OCI-LY7 (cell line): ENCODE measurements at regions not wholly inside any gene's neighbourhood (a gene's known extent, or its start where the extent isn't known, plus 50 kb on each side); places are given as distances from the start of the nearest gene placed in this dataset.

Experiments
- BruUV-seq: library from RNA; stranded (reverse); fragments of 400-500 nt; replicated peaks from 2 replicates; lab custom pipeline; 2021; lab: Mats Ljungman, UMichigan
- CTCF ChIA-PET: fragments of 300-600 bp; sonication (Branson Sonifier 250); formaldehyde crosslinking; loops from one replicate; lab custom pipeline; 2022; ENCODE audit warnings: antibody characterized with exemption; ENCODE audit not compliant: unreplicated experiment; lab: Charles Lee
- POLR2A ChIA-PET: fragments of 300-600 bp; sonication (Branson Sonifier 250); formaldehyde crosslinking; loops from one replicate; lab custom pipeline; 2022; ENCODE audit warnings: antibody characterized with exemption; lab: Charles Lee
- DNase-seq: peaks from one replicate; pipeline ENCODE4 v3.0.0-alpha.2; 2015; ENCODE audit warnings: low spot score
- H2AFZ ChIP-seq: fragments of 200-600 bp; sonication (generic), shearing (Covaris generic); 2 replicates; pipeline ENCODE4 v1.6.1; 2014; ENCODE audit warnings: mild to moderate bottlenecking, antibody characterized with exemption, low read length, moderate library complexity
- H3K27ac ChIP-seq: fragments of 200-600 bp; sonication (generic); 2 replicates; pipeline ENCODE4 v1.5.1; 2014; ENCODE audit warnings: mixed run types, low read depth, mild to moderate bottlenecking, moderate library complexity, low read length, inconsistent platforms; ENCODE audit not compliant: poor library complexity, severe bottlenecking
- H3K36me3 ChIP-seq: fragments of 200-600 bp; sonication (generic); 2 replicates; pipeline ENCODE4 v1.6.1; 2014; ENCODE audit warnings: mild to moderate bottlenecking, antibody characterized with exemption, low read length, moderate library complexity, mixed read lengths; ENCODE audit not compliant: insufficient read depth
- H3K4me1 ChIP-seq: fragments of 200-600 bp; sonication (generic); 2 replicates; pipeline ENCODE4 v1.5.1; 2014; ENCODE audit warnings: mild to moderate bottlenecking, low read length; ENCODE audit not compliant: insufficient read depth, poor library complexity, severe bottlenecking
- H3K4me2 ChIP-seq: fragments of 200-600 bp; sonication (generic); 2 replicates; pipeline ENCODE4 v1.6.1; 2014; ENCODE audit warnings: mild to moderate bottlenecking, low read length
- H3K4me3 ChIP-seq: fragments of 200-600 bp; sonication (generic); 2 replicates; pipeline ENCODE4 v1.5.1; 2014; ENCODE audit warnings: mild to moderate bottlenecking, low read depth, low read length; ENCODE audit not compliant: poor library complexity, severe bottlenecking
- H3K79me2 ChIP-seq: fragments of 200-600 bp; sonication (generic); 2 replicates; pipeline ENCODE4 v1.6.1; 2016; ENCODE audit warnings: low read depth, mild to moderate bottlenecking, low read length, moderate library complexity, mixed read lengths; ENCODE audit not compliant: insufficient read depth
- H3K9me2 ChIP-seq: fragments of 200-600 bp; sonication (generic); 2 replicates; pipeline ENCODE4 v1.6.1; 2016; ENCODE audit warnings: mild to moderate bottlenecking, low read length, mixed read lengths; ENCODE audit not compliant: insufficient read depth
- H3K9me3 ChIP-seq: fragments of 200-600 bp; sonication (generic); 2 replicates; pipeline ENCODE4 v1.6.1; 2014; ENCODE audit warnings: mild to moderate bottlenecking, mixed run types, low read length, mixed read lengths
- H4K20me1 ChIP-seq: fragments of 200-600 bp; sonication (generic); 2 replicates; pipeline ENCODE4 v1.6.1; 2014; ENCODE audit warnings: mild to moderate bottlenecking, antibody characterized with exemption, low read length, moderate library complexity, mixed read lengths; ENCODE audit not compliant: insufficient read depth
- EZH2phosphoT487 ChIP-seq: fragments of 200-600 bp; sonication (generic); IDR thresholded peaks from 2 replicates; pipeline ENCODE4 v1.6.1; 2018; ENCODE audit warnings: low read depth, borderline replicate concordance, mild to moderate bottlenecking, mixed run types, antibody characterized with exemption, low read length, moderate library complexity, mixed read lengths
- intact Hi-C: fragments of 100-400 bp; cut with micrococcal nuclease; formaldehyde crosslinking; loops from one replicate; pipeline ENCODE4 v1.10.0; 2022; ENCODE audit not compliant: unreplicated experiment
- TF ChIP-seq, protein P1 (sequence below): fragments of 200-600 bp; sonication (generic); conservative IDR thresholded peaks from 2 replicates; pipeline ENCODE4 v1.5.1; 2014; ENCODE audit warnings: mild to moderate bottlenecking, antibody characterized with exemption, low read length, moderate library complexity, mixed read lengths

DNA sequence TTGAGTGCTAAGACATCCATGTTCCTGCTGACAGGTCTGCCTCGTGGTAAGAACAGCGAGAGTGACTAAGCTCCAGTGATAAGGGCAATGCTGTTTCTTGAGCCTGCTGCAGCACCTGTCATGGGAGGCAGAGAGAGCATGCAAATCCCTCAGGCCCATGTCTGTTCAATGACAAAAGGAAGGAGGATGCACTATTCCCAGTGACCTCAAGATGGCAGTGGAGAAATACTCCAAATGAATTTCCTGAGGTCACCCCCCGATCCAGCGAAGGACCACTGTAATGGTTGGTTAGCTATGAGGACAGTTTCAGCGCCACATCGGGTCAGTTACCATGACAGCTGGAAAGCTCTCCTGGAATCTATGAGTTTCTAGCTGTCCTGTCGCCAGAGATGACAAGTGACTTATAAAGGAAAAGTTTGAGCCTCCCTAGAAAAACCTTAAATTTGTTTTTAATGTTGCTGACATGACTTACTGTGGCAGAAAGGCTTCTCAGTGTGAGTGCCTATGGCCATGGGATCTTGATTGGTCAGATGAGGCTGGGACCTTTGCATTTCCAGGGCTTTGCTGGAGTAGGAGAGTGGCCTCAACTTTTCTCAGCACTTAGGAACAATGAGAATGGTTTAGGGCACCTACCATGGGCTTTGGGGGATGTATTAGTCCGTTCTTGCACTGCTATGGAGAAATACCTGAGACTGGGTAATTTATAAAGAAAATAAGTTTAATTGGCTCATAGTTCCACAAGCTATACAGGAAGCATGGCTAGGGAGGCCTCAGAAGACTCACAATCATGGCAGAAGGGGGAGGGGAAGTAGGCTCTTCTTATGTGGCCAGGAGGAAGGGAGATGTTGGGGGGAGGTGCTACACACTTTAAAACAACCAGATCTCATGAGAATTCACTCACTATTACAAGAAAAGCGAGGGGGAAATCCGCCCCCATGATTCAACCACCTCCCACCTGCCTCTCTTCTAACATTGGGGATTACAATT is 88.0 kb upstream of the TMEM260 start:
- TF ChIP-seq EZH2phosphoT487, result no peak
- TF ChIP-seq, protein P1, sequence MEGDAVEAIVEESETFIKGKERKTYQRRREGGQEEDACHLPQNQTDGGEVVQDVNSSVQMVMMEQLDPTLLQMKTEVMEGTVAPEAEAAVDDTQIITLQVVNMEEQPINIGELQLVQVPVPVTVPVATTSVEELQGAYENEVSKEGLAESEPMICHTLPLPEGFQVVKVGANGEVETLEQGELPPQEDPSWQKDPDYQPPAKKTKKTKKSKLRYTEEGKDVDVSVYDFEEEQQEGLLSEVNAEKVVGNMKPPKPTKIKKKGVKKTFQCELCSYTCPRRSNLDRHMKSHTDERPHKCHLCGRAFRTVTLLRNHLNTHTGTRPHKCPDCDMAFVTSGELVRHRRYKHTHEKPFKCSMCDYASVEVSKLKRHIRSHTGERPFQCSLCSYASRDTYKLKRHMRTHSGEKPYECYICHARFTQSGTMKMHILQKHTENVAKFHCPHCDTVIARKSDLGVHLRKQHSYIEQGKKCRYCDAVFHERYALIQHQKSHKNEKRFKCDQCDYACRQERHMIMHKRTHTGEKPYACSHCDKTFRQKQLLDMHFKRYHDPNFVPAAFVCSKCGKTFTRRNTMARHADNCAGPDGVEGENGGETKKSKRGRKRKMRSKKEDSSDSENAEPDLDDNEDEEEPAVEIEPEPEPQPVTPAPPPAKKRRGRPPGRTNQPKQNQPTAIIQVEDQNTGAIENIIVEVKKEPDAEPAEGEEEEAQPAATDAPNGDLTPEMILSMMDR, result peak; percentile 79
- Histone ChIP-seq H2AFZ (no peak overlapping the region), H3K9me3 (no peaks in the 10 kb centered on the region), H3K4me3 (no peak overlapping the region), H3K79me2 (no peaks in the 10 kb centered on the region), H3K9me2 (no peaks in the 10 kb centered on the region), H3K36me3 (no peaks in the 10 kb centered on the region), H3K4me2 (0 out of 2 replicates have a peak overlapping the region, but pooled peaks have one; percentile 10), H4K20me1 (no peaks in the 10 kb centered on the region), H3K27ac (no peak overlapping the region), H3K4me1 (no peaks in the 10 kb centered on the region)
- BruUV-seq, result no TSS peak
- intact Hi-C loops, result loop anchor here (1.0 kb wide), 1 partner anchor 826 kb away; no protein-coding TSS in a partner anchor
- ChIA-PET POLR2A (no interaction called here), CTCF (interaction anchor here (0.9 to 1.0 kb wide), 2 partner anchors 15 to 17 kb away, joined by 4 read pairs; no protein-coding TSS in a partner anchor)
- DNase-seq, result peak; percentile 62

GRCh38 chr14:56494167-56494566 is 85.4 kb upstream of the TMEM260 start:
- no peak overlapping the region for H2AFZ ChIP-seq
- no peaks in the 10 kb centered on the region for H3K79me2 ChIP-seq
- intact Hi-C loops, result no loop called here
- H3K9me2 ChIP-seq, result no peaks in the 10 kb centered on the region
- H3K9me3 ChIP-seq, result no peaks in the 10 kb centered on the region
- no peak overlapping the region for H3K4me3 ChIP-seq
- BruUV-seq, result no TSS peak
- H3K4me1 ChIP-seq, result no peaks in the 10 kb centered on the region
- no peak for DNase-seq
- ChIA-PET POLR2A (no interaction called here), CTCF (no interaction called here)
- H4K20me1 ChIP-seq, result no peaks in the 10 kb centered on the region
- no peak overlapping the region for H3K4me2 ChIP-seq
- no peaks in the 10 kb centered on the region for H3K36me3 ChIP-seq
- no peak overlapping the region for H3K27ac ChIP-seq
- TF ChIP-seq, protein P1, result no peak
- TF ChIP-seq EZH2phosphoT487, result no peak

DNA sequence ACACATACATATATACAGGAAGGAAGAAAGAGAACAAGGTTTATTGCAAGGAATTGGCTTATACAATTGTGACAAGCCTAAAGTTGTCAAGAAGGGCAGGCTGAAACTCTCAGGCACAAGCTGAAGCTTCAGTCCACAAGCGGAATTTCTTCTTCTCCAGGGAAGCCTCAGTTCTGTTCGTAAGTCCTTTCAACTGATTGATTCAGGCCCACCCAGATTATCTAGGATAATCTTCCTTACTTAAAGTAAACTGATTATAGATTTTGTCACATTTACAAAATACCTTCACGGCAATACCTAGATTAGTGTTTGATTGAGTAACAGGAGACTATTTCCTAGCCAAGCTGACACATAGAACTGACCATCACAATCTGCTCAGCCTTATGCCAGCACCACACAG is 81.5 kb upstream of the TMEM260 start:
- Histone ChIP-seq H3K4me2 (no peak overlapping the region), H3K9me3 (no peaks in the 10 kb centered on the region), H3K9me2 (no peaks in the 10 kb centered on the region), H3K36me3 (no peaks in the 10 kb centered on the region), H4K20me1 (no peaks in the 10 kb centered on the region), H3K4me1 (no peaks in the 10 kb centered on the region), H3K27ac (no peak overlapping the region), H3K4me3 (no peak overlapping the region), H3K79me2 (no peaks in the 10 kb centered on the region), H2AFZ (no peak overlapping the region)
- POLR2A ChIA-PET, result no interaction called here
- CTCF ChIA-PET, result no interaction called here
- TF ChIP-seq, protein P1, result no peak
- TF ChIP-seq EZH2phosphoT487, result no peak
- DNase-seq, result no peak
- intact Hi-C loops, result no loop called here
- no TSS peak for BruUV-seq
